ENCODE measurements at regions not wholly inside any gene's neighbourhood (a gene's known extent, or its start where the extent isn't known, plus 50 kb on each side); places are given as distances from the start of the nearest gene placed in this dataset.

DNA sequence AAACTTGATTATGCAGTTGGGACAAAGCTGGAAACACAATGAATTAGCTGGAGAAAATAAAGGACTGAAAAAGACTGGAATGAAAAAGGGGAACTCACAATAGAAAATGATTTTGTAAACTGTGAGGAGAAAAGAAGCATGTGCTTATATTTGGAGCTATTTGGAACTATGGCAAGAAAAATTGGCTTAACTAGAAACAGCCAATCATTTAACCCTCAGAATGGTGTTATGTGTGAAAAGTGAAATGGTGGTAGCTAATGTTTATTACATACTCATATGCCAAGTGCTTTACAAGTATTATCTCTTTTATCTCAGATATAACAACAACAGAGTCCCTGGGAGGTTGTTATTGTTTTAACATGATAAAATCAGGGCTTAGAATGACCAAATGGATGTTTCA lies 583.1 kb upstream of the SEL1L start:
- Histone ChIP-seq H3K9me3 (ENCODE audit: severe bottlenecking) (no peaks in the 10 kb centered on the region), H3K27me3 (ENCODE audit: insufficient read depth, poor library complexity, severe bottlenecking) (peaks cover 4% of the 10 kb centered on the region), H3K4me3 (ENCODE audit: severe bottlenecking) (no peak overlapping the region), H3K27ac (ENCODE audit: poor library complexity, severe bottlenecking) (no peak overlapping the region), H3K36me3 (ENCODE audit: low read depth) (no peaks in the 10 kb centered on the region), H3K4me1 (ENCODE audit: insufficient read depth, poor library complexity, severe bottlenecking) (no peaks in the 10 kb centered on the region)
- TF ChIP-seq, protein P1, sequence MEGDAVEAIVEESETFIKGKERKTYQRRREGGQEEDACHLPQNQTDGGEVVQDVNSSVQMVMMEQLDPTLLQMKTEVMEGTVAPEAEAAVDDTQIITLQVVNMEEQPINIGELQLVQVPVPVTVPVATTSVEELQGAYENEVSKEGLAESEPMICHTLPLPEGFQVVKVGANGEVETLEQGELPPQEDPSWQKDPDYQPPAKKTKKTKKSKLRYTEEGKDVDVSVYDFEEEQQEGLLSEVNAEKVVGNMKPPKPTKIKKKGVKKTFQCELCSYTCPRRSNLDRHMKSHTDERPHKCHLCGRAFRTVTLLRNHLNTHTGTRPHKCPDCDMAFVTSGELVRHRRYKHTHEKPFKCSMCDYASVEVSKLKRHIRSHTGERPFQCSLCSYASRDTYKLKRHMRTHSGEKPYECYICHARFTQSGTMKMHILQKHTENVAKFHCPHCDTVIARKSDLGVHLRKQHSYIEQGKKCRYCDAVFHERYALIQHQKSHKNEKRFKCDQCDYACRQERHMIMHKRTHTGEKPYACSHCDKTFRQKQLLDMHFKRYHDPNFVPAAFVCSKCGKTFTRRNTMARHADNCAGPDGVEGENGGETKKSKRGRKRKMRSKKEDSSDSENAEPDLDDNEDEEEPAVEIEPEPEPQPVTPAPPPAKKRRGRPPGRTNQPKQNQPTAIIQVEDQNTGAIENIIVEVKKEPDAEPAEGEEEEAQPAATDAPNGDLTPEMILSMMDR (IDR thresholded peaks at IDR 0.05; ENCODE audit: poor library complexity, severe bottlenecking), result no peak
- ATAC-seq (ENCODE audit: low read depth) (no peak), DNase-seq (ENCODE audit: low spot score) (no peak)

GRCh38 chr14:82122655-82123054 lies 589.0 kb upstream of the SEL1L start:
- peaks cover 4% of the 10 kb centered on the region for H3K27me3 ChIP-seq (ENCODE audit: insufficient read depth, poor library complexity, severe bottlenecking)
- no peaks in the 10 kb centered on the region for H3K36me3 ChIP-seq (ENCODE audit: low read depth)
- TF ChIP-seq, protein P1 (IDR thresholded peaks at IDR 0.05; ENCODE audit: poor library complexity, severe bottlenecking), result no peak
- no peak for DNase-seq (ENCODE audit: low spot score)
- no peak for ATAC-seq (ENCODE audit: low read depth)
- no peak overlapping the region for H3K4me3 ChIP-seq (ENCODE audit: severe bottlenecking)
- H3K9me3 ChIP-seq (ENCODE audit: severe bottlenecking), result no peaks in the 10 kb centered on the region
- H3K27ac ChIP-seq (ENCODE audit: poor library complexity, severe bottlenecking), result no peak overlapping the region
- no peaks in the 10 kb centered on the region for H3K4me1 ChIP-seq (ENCODE audit: insufficient read depth, poor library complexity, severe bottlenecking)

GRCh38 chr14:82124511-82124910 lies 590.9 kb upstream of the SEL1L start:
- Histone ChIP-seq H3K4me1 (ENCODE audit: insufficient read depth, poor library complexity, severe bottlenecking) (no peaks in the 10 kb centered on the region), H3K36me3 (ENCODE audit: low read depth) (no peaks in the 10 kb centered on the region), H3K27ac (ENCODE audit: poor library complexity, severe bottlenecking) (no peak overlapping the region), H3K9me3 (ENCODE audit: severe bottlenecking) (no peaks in the 10 kb centered on the region), H3K27me3 (ENCODE audit: insufficient read depth, poor library complexity, severe bottlenecking) (peaks cover 4% of the 10 kb centered on the region), H3K4me3 (ENCODE audit: severe bottlenecking) (no peak overlapping the region)
- TF ChIP-seq, protein P1 (IDR thresholded peaks at IDR 0.05; ENCODE audit: poor library complexity, severe bottlenecking), result no peak
- DNase-seq (ENCODE audit: low spot score), result no peak
- no peak for ATAC-seq (ENCODE audit: low read depth)

- Histone ChIP-seq H3K4me3 (ENCODE audit: severe bottlenecking) (no peak overlapping the region), H3K27ac (ENCODE audit: poor library complexity, severe bottlenecking) (no peak overlapping the region), H3K9me3 (ENCODE audit: severe bottlenecking) (no peaks in the 10 kb centered on the region), H3K27me3 (ENCODE audit: insufficient read depth, poor library complexity, severe bottlenecking) (no peaks in the 10 kb centered on the region), H3K36me3 (ENCODE audit: low read depth) (no peaks in the 10 kb centered on the region), H3K4me1 (ENCODE audit: insufficient read depth, poor library complexity, severe bottlenecking) (no peaks in the 10 kb centered on the region)
- no peak for DNase-seq (ENCODE audit: low spot score)
- TF ChIP-seq, protein P1 (IDR thresholded peaks at IDR 0.05; ENCODE audit: poor library complexity, severe bottlenecking), result no peak
- ATAC-seq (ENCODE audit: low read depth), result no peak
Observed at GRCh38 chr14:82126006-82126405, 592.4 kb upstream of the SEL1L start.

DNA sequence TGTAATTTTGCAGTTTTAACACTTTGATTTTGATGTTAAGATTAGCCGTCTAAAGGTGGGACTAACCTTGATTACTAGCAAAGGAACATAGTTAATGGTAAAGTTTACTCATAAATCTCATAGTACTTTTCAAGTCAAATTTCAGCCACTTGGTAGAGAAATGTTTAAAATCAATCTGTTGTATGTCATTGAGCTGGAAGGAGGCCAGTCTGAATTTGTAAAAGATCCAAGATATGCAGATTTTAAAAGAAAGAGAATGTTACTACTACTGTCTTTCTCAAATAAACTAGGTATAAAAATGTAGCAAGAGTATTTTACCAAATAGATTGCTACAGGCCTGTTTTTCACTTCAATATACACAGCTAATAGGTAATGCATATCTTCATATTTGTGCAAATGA lies 600.8 kb upstream of the SEL1L start:
- peaks cover 6% of the 10 kb centered on the region for H3K27me3 ChIP-seq (ENCODE audit: insufficient read depth, poor library complexity, severe bottlenecking)
- no peaks in the 10 kb centered on the region for H3K36me3 ChIP-seq (ENCODE audit: low read depth)
- no peak for ATAC-seq (ENCODE audit: low read depth)
- H3K4me1 ChIP-seq (ENCODE audit: insufficient read depth, poor library complexity, severe bottlenecking), result no peaks in the 10 kb centered on the region
- H3K4me3 ChIP-seq (ENCODE audit: severe bottlenecking), result no peak overlapping the region
- DNase-seq (ENCODE audit: low spot score), result no peak
- peaks cover 4% of the 10 kb centered on the region for H3K9me3 ChIP-seq (ENCODE audit: severe bottlenecking)
- no peak overlapping the region for H3K27ac ChIP-seq (ENCODE audit: poor library complexity, severe bottlenecking)
- TF ChIP-seq, protein P1 (IDR thresholded peaks at IDR 0.05; ENCODE audit: poor library complexity, severe bottlenecking), result no peak

Data from RWPE2 (cell line).